Prostate gland (tissue), 2 donors: ENCODE measurements at regions not wholly inside any gene's neighbourhood (a gene's known extent, or its start where the extent isn't known, plus 50 kb on each side); places are given as distances from the start of the nearest gene placed in this dataset.
"Not testable (repeated sequence)": the region's sequence is repeated elsewhere in the genome, so short reads cannot be mapped to it uniquely, and the experiment has no call there.

Source experiments
- CTCF ChIP-seq, 4 experiments: fragments of 200-600 bp in 2 of 4; fragments of 450-650 bp in 2 of 4; sonication (generic) in 2 of 4; IDR thresholded peaks; 1 replicate in 3 of 4; 2 replicates in 1 of 4; pipeline ENCODE4 v1.5.1; 2016 to 2019; ENCODE audit warnings: antibody characterized with exemption in 4 of 4, mild to moderate bottlenecking in 2 of 4, moderate library complexity in 2 of 4
- POLR2A ChIP-seq: fragments of 450-650 bp; IDR thresholded peaks from one replicate; pipeline ENCODE4 v1.6.1; 2016; ENCODE audit warnings: antibody characterized with exemption, mild to moderate bottlenecking
- POLR2AphosphoS5 ChIP-seq: sonication (generic); formaldehyde crosslinking; IDR thresholded peaks from one replicate; pipeline ENCODE4 v1.6.1; 2017; ENCODE audit warnings: antibody characterized with exemption

- TF ChIP-seq POLR2A; CTCF (IDR thresholded peaks at IDR 0.05); POLR2AphosphoS5: not testable (repeated sequence)
These were observed 72.4 kb upstream of the PLGLB2 start for GRCh38 chr2:87675487-87675886.
